Fibroblast of lung (primary cell): ENCODE measurements at regions not wholly inside any gene's neighbourhood (a gene's known extent, or its start where the extent isn't known, plus 50 kb on each side); places are given as distances from the start of the nearest gene placed in this dataset.

Source experiments
- CTCF ChIP-seq, 2 donors: IDR thresholded peaks in 1 of 2; conservative IDR thresholded peaks in 1 of 2; 1 replicate in 1 of 2; 2 replicates in 1 of 2; pipeline ENCODE4 v1.5.1; 2011 to 2012; ENCODE audit warnings: low read length in 2 of 2, control low read depth in 1 of 2, inconsistent platforms in 1 of 2, low read depth in 1 of 2, mild to moderate bottlenecking in 1 of 2
- EZH2 ChIP-seq: IDR thresholded peaks from 2 replicates; pipeline ENCODE4 v1.5.1; 2012; ENCODE audit warnings: low read length, control low read depth, mild to moderate bottlenecking; ENCODE audit errors: missing control alignments

GRCh38 chr2:65541773-65542172, 109.4 kb upstream of the SPRED2 start:
- TF ChIP-seq CTCF (conservative IDR thresholded peaks at IDR 0.05 in 1 of 2, IDR thresholded peaks at IDR 0.05 in 1 of 2; ENCODE audit: low read depth in 1 of 2, low read length in 2 of 2) (no peak), EZH2 (no peak)
